MG63 (cell line): ENCODE measurements at regions not wholly inside any gene's neighbourhood (a gene's known extent, or its start where the extent isn't known, plus 50 kb on each side); places are given as distances from the start of the nearest gene placed in this dataset.

Experiments used
- DNase-seq: peaks from one replicate; pipeline ENCODE4 v3.0.0-alpha.2; 2020
- H3K27me3 ChIP-seq: fragments of 250-450 bp; sonication (Bioruptor Pico); 2 replicates; pipeline ENCODE4 v1.5.1; 2020; ENCODE audit warnings: mild to moderate bottlenecking, moderate library complexity
- H3K36me3 ChIP-seq: fragments of 250-450 bp; sonication (Bioruptor Pico); 2 replicates; pipeline ENCODE4 v1.5.1; 2020; ENCODE audit warnings: mild to moderate bottlenecking, moderate library complexity
- H3K4me3 ChIP-seq: fragments of 250-450 bp; sonication (Bioruptor Pico); 2 replicates; pipeline ENCODE4 v1.5.1; 2020; ENCODE audit warnings: mild to moderate bottlenecking, moderate library complexity
- H3K9me3 ChIP-seq: fragments of 250-450 bp; sonication (Bioruptor Pico); 2 replicates; pipeline ENCODE4 v1.5.1; 2020; ENCODE audit warnings: mild to moderate bottlenecking, moderate library complexity

DNA sequence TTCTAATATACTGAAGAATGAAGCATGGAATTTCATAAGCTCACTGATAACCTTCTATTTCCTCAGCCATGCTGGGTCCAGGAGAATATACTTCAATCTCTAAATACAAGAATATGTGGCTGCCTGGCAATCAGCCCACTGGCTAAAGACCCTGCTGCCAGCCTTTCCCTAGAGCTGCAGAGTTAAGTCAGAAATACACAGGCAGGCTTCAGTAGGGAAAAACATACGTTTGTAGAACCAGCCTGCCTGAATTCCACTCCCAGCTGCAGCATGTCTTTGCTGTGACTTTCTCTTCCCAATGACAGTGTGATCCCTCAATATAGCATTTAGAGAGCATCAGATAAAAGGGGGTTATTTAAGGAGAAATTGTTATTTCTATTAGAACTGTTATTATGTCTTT lies 289.1 kb downstream of the PCDH19 start:
- Histone ChIP-seq H3K9me3 (no peaks in the 10 kb centered on the region), H3K27me3 (no peaks in the 10 kb centered on the region), H3K36me3 (no peaks in the 10 kb centered on the region), H3K4me3 (no peak overlapping the region)
- DNase-seq = no peak

DNA sequence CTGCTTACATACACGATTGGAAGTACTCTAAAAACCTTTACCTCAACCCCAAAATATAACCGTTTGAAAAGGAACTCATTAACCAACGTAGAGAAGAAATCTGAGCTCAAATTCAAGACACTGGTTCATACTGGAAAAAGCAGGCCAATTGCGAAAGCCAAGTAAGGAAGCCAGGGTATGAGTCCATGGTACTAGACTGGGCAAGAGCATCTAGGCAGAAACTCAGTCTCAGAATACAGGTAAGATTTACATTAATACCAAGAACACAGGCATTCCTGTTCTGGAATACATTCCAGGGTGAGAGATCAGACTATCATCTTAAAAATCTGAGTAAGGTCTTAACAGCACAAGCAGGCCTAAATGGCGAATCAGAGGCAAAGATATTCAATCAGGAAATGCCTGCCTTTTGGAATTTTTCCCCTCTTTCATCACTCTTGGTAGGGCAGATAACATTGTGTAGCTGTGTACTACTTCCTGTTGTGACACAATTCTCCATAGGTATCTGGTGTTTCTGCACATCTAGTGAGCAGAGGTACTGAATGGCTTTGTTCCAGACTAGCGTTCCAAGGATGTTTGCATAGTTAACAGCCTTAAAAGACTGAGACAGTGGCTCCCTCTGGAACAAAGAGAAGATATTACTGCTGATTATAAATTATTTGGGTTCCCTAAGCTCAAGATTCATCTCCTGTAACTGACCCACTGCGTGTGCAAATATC lies 311.3 kb downstream of the PCDH19 start:
- H3K27me3 ChIP-seq = no peaks in the 10 kb centered on the region
- no peak for DNase-seq
- H3K4me3 ChIP-seq = no peak overlapping the region
- no peaks in the 10 kb centered on the region for H3K36me3 ChIP-seq
- H3K9me3 ChIP-seq = no peaks in the 10 kb centered on the region

DNA sequence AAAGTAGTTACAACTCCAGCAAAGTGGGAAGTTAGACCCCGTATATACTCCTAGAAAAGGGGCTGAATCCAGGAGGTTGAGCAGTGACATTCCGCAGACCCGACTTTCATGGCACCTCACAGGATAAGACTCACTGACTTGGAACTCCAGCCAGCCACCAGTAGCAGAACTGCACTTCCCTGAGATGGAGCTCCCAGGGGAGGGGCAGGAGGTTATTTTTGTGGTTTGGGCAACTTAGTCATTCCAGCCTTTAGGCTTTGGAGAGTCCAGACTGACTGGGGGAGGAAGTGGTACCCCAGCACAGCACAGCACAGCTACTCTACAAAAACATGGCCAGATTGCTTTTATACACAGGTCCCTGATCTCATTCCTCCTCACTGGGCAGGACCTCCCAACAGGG lies 319.1 kb downstream of the PCDH19 start:
- Histone ChIP-seq H3K36me3 (no peaks in the 10 kb centered on the region), H3K4me3 (no peak overlapping the region), H3K9me3 (no peaks in the 10 kb centered on the region), H3K27me3 (no peaks in the 10 kb centered on the region)
- peak; percentile 43 for DNase-seq

DNA sequence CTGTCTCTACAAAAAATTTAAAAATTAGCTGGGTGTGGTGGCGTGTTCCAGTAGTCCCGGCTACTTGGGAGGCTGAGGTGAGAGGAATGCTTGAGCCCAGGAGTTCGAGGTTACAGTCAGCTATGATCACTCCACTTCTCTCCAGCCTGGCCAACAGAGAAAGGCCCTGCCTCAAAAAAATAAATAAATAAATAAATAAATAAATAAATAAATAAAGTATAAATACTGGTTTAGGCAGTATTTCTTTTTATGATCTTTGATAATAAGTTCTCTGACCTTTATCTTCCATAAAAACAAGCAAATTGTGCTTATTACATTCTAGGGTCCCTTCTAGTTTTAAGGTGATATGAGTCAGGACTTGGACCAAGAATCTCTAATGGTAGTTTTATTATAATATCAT lies 320.3 kb downstream of the PCDH19 start:
- Histone ChIP-seq H3K27me3 (no peaks in the 10 kb centered on the region), H3K36me3 (no peaks in the 10 kb centered on the region), H3K4me3 (no peak overlapping the region), H3K9me3 (no peaks in the 10 kb centered on the region)
- DNase-seq = no peak

DNA sequence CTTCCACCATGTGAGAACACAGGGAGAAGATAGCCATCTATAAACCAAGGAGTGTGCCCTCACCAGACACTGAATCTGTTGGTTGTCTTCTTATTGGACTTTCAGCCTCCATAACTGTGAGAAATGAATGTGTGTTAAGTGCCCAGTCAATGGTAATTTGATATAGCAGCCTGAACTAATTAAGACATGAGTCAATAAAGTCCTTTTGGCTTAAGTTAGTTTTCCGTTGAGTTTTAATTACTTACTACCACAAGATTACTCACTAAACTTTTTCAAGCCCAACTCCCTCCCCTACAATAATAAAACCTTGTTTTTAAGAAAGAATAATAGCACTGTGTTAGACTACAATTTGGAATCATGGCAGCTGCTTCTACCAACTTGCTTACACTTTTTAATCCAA lies 324.2 kb downstream of the PCDH19 start:
- no peak for DNase-seq
- no peaks in the 10 kb centered on the region for H3K36me3 ChIP-seq
- no peaks in the 10 kb centered on the region for H3K27me3 ChIP-seq
- H3K9me3 ChIP-seq = no peaks in the 10 kb centered on the region
- no peak overlapping the region for H3K4me3 ChIP-seq

DNA sequence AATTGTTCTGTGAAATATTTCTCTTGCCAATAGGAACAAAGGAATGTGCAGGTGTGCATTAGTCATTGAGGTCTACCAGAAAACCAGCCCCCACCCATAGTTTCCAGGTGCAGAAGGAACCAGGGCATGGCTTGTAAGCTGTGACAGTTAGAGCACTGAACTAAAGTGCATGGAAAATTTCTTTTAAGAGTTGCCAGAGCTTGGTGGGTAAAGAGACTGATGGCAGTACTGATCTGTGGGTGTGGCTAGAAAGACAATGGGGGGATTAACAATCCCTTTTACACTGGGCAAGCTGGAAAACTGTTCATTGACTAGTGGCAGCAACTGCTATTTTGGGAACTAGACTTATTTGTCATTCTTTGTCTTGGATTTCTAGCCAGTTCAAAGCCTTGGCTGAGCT lies 326.9 kb downstream of the PCDH19 start:
- Histone ChIP-seq H3K36me3 (no peaks in the 10 kb centered on the region), H3K4me3 (no peak overlapping the region), H3K9me3 (no peaks in the 10 kb centered on the region), H3K27me3 (no peaks in the 10 kb centered on the region)
- no peak for DNase-seq

DNA sequence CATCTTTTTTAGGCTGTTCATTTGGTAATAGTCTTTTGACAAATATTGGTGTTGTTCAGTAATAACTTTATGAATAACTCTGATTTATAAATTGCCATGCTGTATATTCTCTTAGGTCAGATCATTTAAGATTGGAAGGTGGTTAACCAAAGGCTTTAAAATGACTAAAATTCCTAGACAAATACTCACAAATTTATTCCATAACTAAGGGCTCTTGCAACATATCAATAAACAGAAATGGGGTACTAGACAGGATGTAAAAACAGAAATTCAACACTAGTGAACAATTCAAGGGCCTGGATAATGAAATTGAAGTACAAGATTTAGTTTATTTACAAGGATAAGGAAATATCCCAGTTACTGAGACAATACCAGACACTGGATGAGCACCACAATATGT lies 328.6 kb downstream of the PCDH19 start:
- Histone ChIP-seq H3K36me3 (no peaks in the 10 kb centered on the region), H3K27me3 (no peaks in the 10 kb centered on the region), H3K4me3 (no peak overlapping the region), H3K9me3 (no peaks in the 10 kb centered on the region)
- DNase-seq = no peak

DNA sequence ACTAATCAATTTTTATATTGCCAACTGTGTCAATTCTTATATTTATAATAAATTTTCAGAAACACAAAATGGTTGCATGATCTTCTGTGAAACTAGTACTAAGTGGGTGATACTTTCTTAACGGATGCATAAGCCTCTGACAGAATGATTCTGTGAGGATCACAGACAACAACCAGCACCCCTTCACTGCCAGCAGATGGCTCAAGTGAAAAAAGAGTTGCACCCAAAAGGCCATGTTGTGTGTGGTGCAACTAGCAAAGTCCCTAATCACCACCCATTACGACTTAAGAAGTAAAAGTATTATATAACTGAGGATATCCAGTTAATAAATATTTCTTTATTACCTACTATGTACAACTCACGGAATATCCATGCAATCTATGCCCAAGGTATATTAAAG lies 334.0 kb downstream of the PCDH19 start:
- H3K36me3 ChIP-seq = no peaks in the 10 kb centered on the region
- H3K4me3 ChIP-seq = no peak overlapping the region
- H3K27me3 ChIP-seq = no peaks in the 10 kb centered on the region
- no peak for DNase-seq
- no peaks in the 10 kb centered on the region for H3K9me3 ChIP-seq

DNA sequence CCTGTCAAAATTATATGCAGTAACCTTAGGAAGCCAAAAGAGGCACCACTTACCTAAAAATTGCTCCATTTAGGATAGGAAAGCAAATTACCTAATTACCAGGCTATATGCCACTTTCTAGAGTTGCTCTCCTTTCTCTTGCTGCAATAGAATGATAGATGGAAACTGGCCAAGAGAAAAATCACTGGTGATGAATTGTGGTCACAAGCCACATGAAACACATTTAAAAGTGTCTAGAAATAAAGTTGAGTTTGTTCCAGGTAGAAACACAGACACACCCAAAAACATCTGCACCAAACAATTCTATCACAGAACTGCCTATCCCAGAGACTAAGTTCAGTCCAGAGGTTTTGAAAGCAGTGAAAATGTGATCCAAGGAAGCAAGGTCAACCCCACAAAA lies 337.7 kb downstream of the PCDH19 start:
- Histone ChIP-seq H3K9me3 (no peaks in the 10 kb centered on the region), H3K27me3 (no peaks in the 10 kb centered on the region), H3K4me3 (no peak overlapping the region), H3K36me3 (no peaks in the 10 kb centered on the region)
- no peak for DNase-seq

DNA sequence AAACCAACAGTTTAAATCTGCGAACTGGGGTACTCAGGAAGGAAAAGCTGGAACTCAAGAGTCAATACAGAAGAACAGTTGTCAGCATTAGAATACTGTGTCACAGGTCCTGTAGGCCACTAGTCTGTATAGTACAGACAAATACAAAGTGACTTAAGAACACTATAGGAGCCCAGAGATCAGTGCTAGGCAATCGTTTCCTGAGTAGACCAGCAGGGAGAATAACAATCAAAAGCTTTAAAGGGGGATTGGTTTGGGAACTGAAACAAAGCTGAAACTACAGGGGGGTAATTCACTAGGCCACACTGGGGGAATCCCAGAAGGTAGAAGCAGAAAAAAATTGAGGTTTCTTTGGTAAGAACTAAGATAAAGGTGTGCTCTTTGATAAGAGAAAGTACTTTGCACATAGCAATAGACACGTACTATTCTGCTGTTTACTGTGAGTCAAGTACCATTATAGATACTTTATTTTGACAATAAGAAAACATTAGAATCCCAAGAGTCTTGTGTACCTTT lies 339.7 kb downstream of the PCDH19 start:
- H3K27me3 ChIP-seq = no peaks in the 10 kb centered on the region
- no peaks in the 10 kb centered on the region for H3K9me3 ChIP-seq
- H3K36me3 ChIP-seq = no peaks in the 10 kb centered on the region
- no peak overlapping the region for H3K4me3 ChIP-seq
- no peak for DNase-seq

DNA sequence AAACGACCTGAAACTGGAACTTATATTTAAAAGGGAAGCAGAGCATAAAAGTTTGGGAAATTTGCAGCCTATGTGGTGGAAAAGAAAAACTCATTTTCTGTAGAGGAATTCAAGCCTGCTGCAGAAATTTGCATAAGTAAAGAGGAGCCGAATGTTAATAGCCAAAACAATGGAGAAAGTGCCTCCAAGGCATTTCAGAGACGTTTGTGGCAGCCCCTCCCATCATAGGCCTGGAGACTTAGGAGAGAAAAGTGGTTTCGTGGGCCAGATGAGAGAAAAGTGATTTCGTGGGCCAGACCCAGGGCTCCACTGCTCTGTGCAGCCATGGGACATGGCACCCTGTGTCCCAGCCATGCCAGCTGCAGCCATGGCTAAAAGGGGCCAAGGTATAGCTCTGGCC lies 361.9 kb downstream of the PCDH19 start:
- DNase-seq = no peak
- Histone ChIP-seq H3K4me3 (no peak overlapping the region), H3K36me3 (no peaks in the 10 kb centered on the region), H3K9me3 (no peaks in the 10 kb centered on the region), H3K27me3 (no peaks in the 10 kb centered on the region)
